ENCODE measurements at regions not wholly inside any gene's neighbourhood (a gene's known extent, or its start where the extent isn't known, plus 50 kb on each side); places are given as distances from the start of the nearest gene placed in this dataset.
A peak's percentile ranks its signal among the peaks of the same experiment; 100 is the strongest.

- H3K9me2 ChIP-seq (replicated peaks; ENCODE audit: insufficient read depth): no peaks in the 10 kb centered on the region
- DNase-seq (ENCODE audit: low spot score): peak; percentile 18
- peaks cover 71% of the 10 kb centered on the region for H3K27me3 ChIP-seq
- H4K20me1 ChIP-seq (ENCODE audit: insufficient read depth, poor library complexity, severe bottlenecking): no peaks in the 10 kb centered on the region
- TF ChIP-seq CTCF (IDR thresholded peaks at IDR 0.05; ENCODE audit: poor library complexity) (no peak), EZH2phosphoT487 (IDR thresholded peaks at IDR 0.05; ENCODE audit: low read depth, severe bottlenecking, unreplicated experiment) (no peak), EZH2 (IDR thresholded peaks at IDR 0.05; ENCODE audit: borderline replicate concordance) (no peak)
- H3K9me3 ChIP-seq (ENCODE audit: low read depth): no peaks in the 10 kb centered on the region
- no peaks in the 10 kb centered on the region for H3K4me1 ChIP-seq (ENCODE audit: insufficient read depth)
- H3K4me3 ChIP-seq: no peak overlapping the region
- H3K4me2 ChIP-seq: peak overlapping the region; percentile 91
- WGBS (ENCODE audit: low lambda C conversion rate, missing lambda C conversion rate): 58% methylated on average over 54 of the region's 55 CpGs
- H3K79me2 ChIP-seq: no peaks in the 10 kb centered on the region
- no peaks in the 10 kb centered on the region for H3K36me3 ChIP-seq (replicated peaks; ENCODE audit: insufficient read depth, low read depth)
- H3K27ac ChIP-seq: no peak overlapping the region
- no peak overlapping the region for H2AFZ ChIP-seq
These were observed 78.3 kb upstream of the ANO4 start for GRCh38 chr12:100715976-100716944.

GRCh38 chr12:100716945-100717732 lies 77.4 kb upstream of the ANO4 start:
- Histone ChIP-seq H4K20me1 (ENCODE audit: insufficient read depth, poor library complexity, severe bottlenecking) (no peaks in the 10 kb centered on the region), H3K36me3 (replicated peaks; ENCODE audit: insufficient read depth, low read depth) (no peaks in the 10 kb centered on the region), H2AFZ (peak overlapping the region; percentile 31), H3K4me2 (peak overlapping the region; percentile 91), H3K27me3 (peaks cover 71% of the 10 kb centered on the region), H3K9me3 (ENCODE audit: low read depth) (no peaks in the 10 kb centered on the region), H3K4me3 (peak overlapping the region; percentile 29), H3K4me1 (ENCODE audit: insufficient read depth) (no peaks in the 10 kb centered on the region), H3K79me2 (no peaks in the 10 kb centered on the region), H3K9me2 (replicated peaks; ENCODE audit: insufficient read depth) (no peaks in the 10 kb centered on the region), H3K27ac (no peak overlapping the region)
- 3% methylated on average over 57 of the region's 100 CpGs for WGBS (ENCODE audit: low lambda C conversion rate, missing lambda C conversion rate)
- TF ChIP-seq CTCF (IDR thresholded peaks at IDR 0.05; ENCODE audit: poor library complexity): no peak
- no peak for TF ChIP-seq EZH2 (IDR thresholded peaks at IDR 0.05; ENCODE audit: borderline replicate concordance)
- DNase-seq (ENCODE audit: low spot score): peak; percentile 48

GRCh38 chr12:100717733-100718067 lies 76.9 kb upstream of the ANO4 start:
- Histone ChIP-seq H3K4me2 (peak overlapping the region; percentile 91), H2AFZ (no peak overlapping the region), H3K9me3 (ENCODE audit: low read depth) (no peaks in the 10 kb centered on the region)

More at GRCh38 chr12:100717733-100718067, 76.9 kb upstream of the ANO4 start:
- 2% methylated on average over 13 of the region's 13 CpGs for WGBS (ENCODE audit: low lambda C conversion rate, missing lambda C conversion rate)
- Histone ChIP-seq H3K4me1 (ENCODE audit: insufficient read depth) (no peaks in the 10 kb centered on the region), H3K4me3 (no peak overlapping the region), H3K79me2 (no peaks in the 10 kb centered on the region), H3K9me2 (replicated peaks; ENCODE audit: insufficient read depth) (no peaks in the 10 kb centered on the region), H4K20me1 (ENCODE audit: insufficient read depth, poor library complexity, severe bottlenecking) (no peaks in the 10 kb centered on the region), H3K27ac (no peak overlapping the region), H3K36me3 (replicated peaks; ENCODE audit: insufficient read depth, low read depth) (no peaks in the 10 kb centered on the region), H3K27me3 (peaks cover 71% of the 10 kb centered on the region)
- no peak for DNase-seq (ENCODE audit: low spot score)
- TF ChIP-seq CTCF (IDR thresholded peaks at IDR 0.05; ENCODE audit: poor library complexity): no peak
- no peak for TF ChIP-seq EZH2 (IDR thresholded peaks at IDR 0.05; ENCODE audit: borderline replicate concordance)
- TF ChIP-seq EZH2phosphoT487 (IDR thresholded peaks at IDR 0.05; ENCODE audit: low read depth, severe bottlenecking, unreplicated experiment): peak; percentile 61
